H9 (cell line): ENCODE measurements at regions not wholly inside any gene's neighbourhood (a gene's known extent, or its start where the extent isn't known, plus 50 kb on each side); places are given as distances from the start of the nearest gene placed in this dataset.

Experiments used
- DNase-seq: peaks from one replicate; pipeline ENCODE4 v3.0.0-alpha.2; 2017
- H2AFZ ChIP-seq: one replicate; pipeline ENCODE4 v1.6.1; 2013; ENCODE audit warnings: mild to moderate bottlenecking, low read length, control low read depth, moderate library complexity
- H2AK5ac ChIP-seq: 2 replicates; pipeline ENCODE4 v1.6.1; 2013; ENCODE audit warnings: low read length, control low read depth, mixed read lengths; ENCODE audit not compliant: insufficient read length
- H2BK120ac ChIP-seq: one replicate; pipeline ENCODE4 v1.6.1; 2013; ENCODE audit warnings: low read depth, mild to moderate bottlenecking, low read length, control low read depth, inconsistent platforms; ENCODE audit not compliant: poor library complexity, severe bottlenecking
- H2BK12ac ChIP-seq: 2 replicates; pipeline ENCODE4 v1.6.1; 2013; ENCODE audit warnings: low read length, control low read depth, mixed read lengths, low read depth; ENCODE audit not compliant: insufficient read length
- H2BK15ac ChIP-seq: 2 replicates; pipeline ENCODE4 v1.6.1; 2013; ENCODE audit warnings: low read depth, low read length, control low read depth
- H2BK20ac ChIP-seq: one replicate; pipeline ENCODE4 v1.6.1; 2013; ENCODE audit warnings: low read depth, mild to moderate bottlenecking, low read length, control low read depth, inconsistent platforms; ENCODE audit not compliant: poor library complexity, severe bottlenecking
- H2BK5ac ChIP-seq: 2 replicates; pipeline ENCODE4 v1.6.1; 2013; ENCODE audit warnings: low read length, control low read depth, mixed read lengths; ENCODE audit not compliant: insufficient read length
- H3K14ac ChIP-seq: 2 replicates; pipeline ENCODE4 v1.6.1; 2013; ENCODE audit warnings: low read length, control low read depth; ENCODE audit not compliant: insufficient read depth
- H3K18ac ChIP-seq: 2 replicates; pipeline ENCODE4 v1.6.1; 2013; ENCODE audit warnings: low read depth, mild to moderate bottlenecking, mixed read lengths, low read length, control low read depth; ENCODE audit not compliant: insufficient read length
- H3K23ac ChIP-seq: 2 replicates; pipeline ENCODE4 v1.6.1; 2013; ENCODE audit warnings: low read length, control low read depth, mixed read lengths, low read depth; ENCODE audit not compliant: insufficient read length
- H3K23me2 ChIP-seq: 2 replicates; pipeline ENCODE4 v1.6.1; 2013; ENCODE audit warnings: low read depth, mild to moderate bottlenecking, mixed read lengths, low read length, control low read depth; ENCODE audit not compliant: insufficient read length, poor library complexity, severe bottlenecking
- H3K27ac ChIP-seq: 2 replicates; pipeline ENCODE4 v1.5.1; 2013; ENCODE audit warnings: low read length, control low read depth, mixed read lengths, low read depth; ENCODE audit not compliant: insufficient read length
- H3K27me3 ChIP-seq: 2 replicates; pipeline ENCODE4 v1.6.1; 2013; ENCODE audit warnings: low read length, control low read depth, inconsistent platforms; ENCODE audit not compliant: insufficient read depth
- H3K4ac ChIP-seq: 2 replicates; pipeline ENCODE4 v1.6.1; 2013; ENCODE audit warnings: low read depth, mild to moderate bottlenecking, control low read depth, inconsistent platforms, low read length, moderate library complexity
- H3K4me1 ChIP-seq: 2 replicates; pipeline ENCODE4 v1.6.1; 2013; ENCODE audit warnings: low read length, control low read depth, inconsistent platforms; ENCODE audit not compliant: insufficient read depth
- H3K4me2 ChIP-seq: 2 replicates; pipeline ENCODE4 v1.6.1; 2013; ENCODE audit warnings: low read length, control low read depth, mixed read lengths; ENCODE audit not compliant: insufficient read length, insufficient read depth
- H3K56ac ChIP-seq: 2 replicates; pipeline ENCODE4 v1.6.1; 2013; ENCODE audit warnings: low read depth, mild to moderate bottlenecking, mixed read lengths, low read length, control low read depth; ENCODE audit not compliant: insufficient read length
- H3K79me1 ChIP-seq: 2 replicates; pipeline ENCODE4 v1.6.1; 2013; ENCODE audit warnings: low read depth, mild to moderate bottlenecking, moderate library complexity, low read length, control low read depth, inconsistent platforms; ENCODE audit not compliant: insufficient read depth, poor library complexity, severe bottlenecking
- H3K79me2 ChIP-seq: 2 replicates; pipeline ENCODE4 v1.6.1; 2013; ENCODE audit warnings: low read length, control low read depth, inconsistent platforms; ENCODE audit not compliant: insufficient read depth
- H3K9ac ChIP-seq: 2 replicates; pipeline ENCODE4 v1.6.1; 2013; ENCODE audit warnings: low read length, control low read depth, mixed read lengths; ENCODE audit not compliant: insufficient read length; ENCODE audit errors: extremely low read depth
- H3K9me3 ChIP-seq: one replicate; pipeline ENCODE4 v1.6.1; 2013; ENCODE audit warnings: low read depth, low read length, inconsistent platforms; ENCODE audit not compliant: control insufficient read depth
- H3T11ph ChIP-seq: one replicate; pipeline ENCODE4 v1.6.1; 2013; ENCODE audit warnings: mild to moderate bottlenecking, low read length, control low read depth, inconsistent platforms
- H4K20me1 ChIP-seq: one replicate; pipeline ENCODE4 v1.6.1; 2013; ENCODE audit not compliant: control insufficient read depth, insufficient read length, insufficient read depth
- H4K5ac ChIP-seq: 2 replicates; pipeline ENCODE4 v1.6.1; 2013; ENCODE audit warnings: low read depth, mild to moderate bottlenecking, mixed read lengths, low read length, control low read depth; ENCODE audit not compliant: insufficient read length
- H4K8ac ChIP-seq: replicated peaks from 2 replicates; pipeline ENCODE4 v1.6.1; 2013; ENCODE audit warnings: low read length, control low read depth, mixed read lengths, low read depth; ENCODE audit not compliant: insufficient read length
- H4K91ac ChIP-seq: 2 replicates; pipeline ENCODE4 v1.6.1; 2013; ENCODE audit warnings: low read depth, mild to moderate bottlenecking, moderate library complexity, mixed read lengths, low read length, control low read depth; ENCODE audit not compliant: insufficient read length
- H3K27ac Mint-ChIP-seq, 3 experiments: 2 replicates in 2 of 3; 3 replicates in 1 of 3; pipeline ENCODE4 v1.8.0; 2020 to 2021; ENCODE audit warnings: mixed read lengths in 3 of 3, mild to moderate bottlenecking in 1 of 3, moderate library complexity in 1 of 3
- H3K27me3 Mint-ChIP-seq: 2 replicates; pipeline ENCODE4 v1.8.0; 2021; ENCODE audit warnings: low read depth, mild to moderate bottlenecking, moderate library complexity, mixed read lengths
- H3K36me3 Mint-ChIP-seq, 3 experiments: 2 replicates in 2 of 3; 3 replicates in 1 of 3; pipeline ENCODE4 v1.8.0; 2020 to 2021; ENCODE audit warnings: low read depth in 3 of 3, mixed read lengths in 3 of 3; ENCODE audit not compliant: insufficient read depth in 1 of 3
- H3K4me1 Mint-ChIP-seq, 2 experiments: 2 replicates each; pipeline ENCODE4 v1.8.0; 2020; ENCODE audit warnings: mixed read lengths in 2 of 2
- H3K4me3 Mint-ChIP-seq, 2 experiments: 2 replicates in 1 of 2; 3 replicates in 1 of 2; pipeline ENCODE4 v1.8.0; 2020 to 2021; ENCODE audit warnings: mild to moderate bottlenecking in 2 of 2, mixed read lengths in 2 of 2, moderate library complexity in 1 of 2
- H3K9me3 Mint-ChIP-seq, 2 experiments: 2 replicates in 1 of 2; 3 replicates in 1 of 2; pipeline ENCODE4 v1.8.0; 2020; ENCODE audit warnings: mild to moderate bottlenecking in 2 of 2, mixed read lengths in 2 of 2, moderate library complexity in 1 of 2
- WGBS: extraction: QIAGEN DNeasy Blood & Tissue Kit; methylation state at CpG from one replicate; pipeline ENCODE4 v1.1.7; 2013; ENCODE audit warnings: missing lambda C conversion rate, low lambda C conversion rate, mixed read lengths; ENCODE audit not compliant: insufficient read length; ENCODE audit errors: extremely low coverage; 5-methylcytosine and 5-hydroxymethylcytosine counted together
- TF ChIP-seq, protein P1 (sequence below): fragments of 200-600 bp; sonication (generic); conservative IDR thresholded peaks from 3 replicates; pipeline ENCODE4 v1.8.0; 2021; ENCODE audit warnings: antibody characterized with exemption, mild to moderate bottlenecking

DNA sequence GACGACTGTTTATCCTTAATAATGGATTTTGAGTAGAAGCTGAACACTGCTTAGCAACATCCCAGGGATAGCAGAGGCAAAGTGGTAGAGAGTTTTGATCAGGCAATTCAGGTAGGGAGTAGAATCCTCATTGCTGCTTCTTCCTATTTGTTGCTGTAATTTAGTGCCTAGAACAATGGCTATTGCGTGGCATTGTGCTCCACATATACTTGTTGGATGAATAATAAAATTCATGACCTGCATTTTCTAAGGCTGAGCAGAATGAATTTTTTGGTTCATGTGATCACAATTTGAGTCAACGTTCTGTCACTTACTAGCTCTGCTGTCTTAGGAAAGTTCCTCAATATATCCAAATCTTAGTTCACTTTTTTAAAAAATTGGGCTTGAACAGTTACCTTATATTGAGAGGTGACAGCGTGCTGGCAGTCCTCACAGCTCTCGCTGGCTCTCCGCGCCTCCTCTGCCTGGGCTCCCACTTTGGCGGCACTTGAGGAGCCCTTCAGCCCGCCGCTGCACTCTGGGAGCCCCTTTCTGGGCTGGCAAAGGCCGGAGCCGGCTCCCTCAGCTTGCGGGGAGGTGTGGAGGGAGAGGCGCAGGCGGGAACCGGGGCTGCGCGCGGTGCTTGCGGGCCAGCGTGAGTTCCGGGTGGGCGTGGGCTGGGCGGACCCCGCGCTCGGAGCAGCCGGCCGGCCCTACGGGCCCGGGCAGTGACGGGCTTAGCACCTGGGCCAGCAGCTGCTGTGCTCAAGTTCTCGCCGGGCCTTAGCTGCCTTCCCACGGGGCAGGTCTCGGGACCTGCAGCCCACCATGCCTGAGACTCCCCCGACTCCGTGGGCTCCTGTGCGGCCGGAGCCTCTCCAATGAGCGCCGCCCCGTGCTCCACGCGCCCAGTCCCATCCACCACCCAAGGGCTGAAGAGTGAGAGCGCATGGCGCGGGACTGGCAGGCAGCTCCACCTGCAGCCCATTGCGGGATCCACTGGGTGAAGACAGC is 350.6 kb downstream of the ETS1 start:
- H3K56ac ChIP-seq, result no peak overlapping the region
- H3K9me3 Mint-ChIP-seq, result no peaks in the 10 kb centered on the region
- H3K36me3 Mint-ChIP-seq, result no peaks in the 10 kb centered on the region
- no peaks in the 10 kb centered on the region; the same call in 1 of the 2 replicates for H3K27me3 Mint-ChIP-seq
- no peaks in the 10 kb centered on the region for H3K27me3 ChIP-seq
- H2BK120ac ChIP-seq, result no peak overlapping the region
- no peak overlapping the region for H3K14ac ChIP-seq
- H4K8ac ChIP-seq, result no peak overlapping the region
- H2AK5ac ChIP-seq, result no peak overlapping the region
- no peak overlapping the region for H4K91ac ChIP-seq
- H3K9ac ChIP-seq, result no peak overlapping the region
- H3K79me1 ChIP-seq, result no peaks in the 10 kb centered on the region
- H3K4me3 Mint-ChIP-seq, result no peak overlapping the region
- H3K23me2 ChIP-seq, result no peaks in the 10 kb centered on the region
- H2BK12ac ChIP-seq, result no peak overlapping the region
- H2BK5ac ChIP-seq, result no peak overlapping the region
- no peaks in the 10 kb centered on the region for H4K20me1 ChIP-seq
- TF ChIP-seq, protein P1, sequence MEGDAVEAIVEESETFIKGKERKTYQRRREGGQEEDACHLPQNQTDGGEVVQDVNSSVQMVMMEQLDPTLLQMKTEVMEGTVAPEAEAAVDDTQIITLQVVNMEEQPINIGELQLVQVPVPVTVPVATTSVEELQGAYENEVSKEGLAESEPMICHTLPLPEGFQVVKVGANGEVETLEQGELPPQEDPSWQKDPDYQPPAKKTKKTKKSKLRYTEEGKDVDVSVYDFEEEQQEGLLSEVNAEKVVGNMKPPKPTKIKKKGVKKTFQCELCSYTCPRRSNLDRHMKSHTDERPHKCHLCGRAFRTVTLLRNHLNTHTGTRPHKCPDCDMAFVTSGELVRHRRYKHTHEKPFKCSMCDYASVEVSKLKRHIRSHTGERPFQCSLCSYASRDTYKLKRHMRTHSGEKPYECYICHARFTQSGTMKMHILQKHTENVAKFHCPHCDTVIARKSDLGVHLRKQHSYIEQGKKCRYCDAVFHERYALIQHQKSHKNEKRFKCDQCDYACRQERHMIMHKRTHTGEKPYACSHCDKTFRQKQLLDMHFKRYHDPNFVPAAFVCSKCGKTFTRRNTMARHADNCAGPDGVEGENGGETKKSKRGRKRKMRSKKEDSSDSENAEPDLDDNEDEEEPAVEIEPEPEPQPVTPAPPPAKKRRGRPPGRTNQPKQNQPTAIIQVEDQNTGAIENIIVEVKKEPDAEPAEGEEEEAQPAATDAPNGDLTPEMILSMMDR, result no peak
- no peak overlapping the region for H3K27ac ChIP-seq
- H3K27ac Mint-ChIP-seq, result no peak overlapping the region
- H3K4ac ChIP-seq, result no peak overlapping the region
- H3T11ph ChIP-seq, result no peak overlapping the region
- H3K79me2 ChIP-seq, result no peaks in the 10 kb centered on the region
- no peak overlapping the region for H3K18ac ChIP-seq
- H3K4me1 Mint-ChIP-seq, result peaks cover 5 to 10% of the 10 kb centered on the region in 2 experiments; a peak in 3 of 4 replicates
- WGBS, result no CpG with 5 or more reads among the region's 49 CpGs
- no peaks in the 10 kb centered on the region for H3K4me1 ChIP-seq
- no peak for DNase-seq
- H2BK20ac ChIP-seq, result no peak overlapping the region
- H2BK15ac ChIP-seq, result no peak overlapping the region
- no peak overlapping the region for H2AFZ ChIP-seq
- H4K5ac ChIP-seq, result no peak overlapping the region
- H3K4me2 ChIP-seq, result no peak overlapping the region
- no peaks in the 10 kb centered on the region for H3K9me3 ChIP-seq
- H3K23ac ChIP-seq, result no peak overlapping the region
